Uterus (tissue), 3 donors: ENCODE measurements at regions not wholly inside any gene's neighbourhood (a gene's known extent, or its start where the extent isn't known, plus 50 kb on each side); places are given as distances from the start of the nearest gene placed in this dataset.
"Not testable (repeated sequence)": the region's sequence is repeated elsewhere in the genome, so short reads cannot be mapped to it uniquely, and the experiment has no call there.

Experiments used
- DNase-seq, 2 donors: peaks; one replicate each; pipeline ENCODE4 v3.0.0-alpha.2; 2019 to 2020
- H3K27ac ChIP-seq, 2 donors: fragments of 200-600 bp; sonication (generic); 1 replicate in 1 of 2; 2 replicates in 1 of 2; pipeline ENCODE4 v1.5.1; 2016 to 2018
- H3K27me3 ChIP-seq, 2 donors: fragments of 200-600 bp; sonication (generic); one replicate each; pipeline ENCODE4 v1.5.1; 2018 to 2019; ENCODE audit warnings: control low read depth in 1 of 2
- H3K36me3 ChIP-seq, 2 donors: fragments of 200-600 bp; sonication (generic); one replicate each; pipeline ENCODE4 v1.5.1; 2019; ENCODE audit warnings: control low read depth in 1 of 2
- H3K4me1 ChIP-seq, 2 donors: fragments of 200-600 bp; sonication (generic); one replicate each; pipeline ENCODE4 v1.5.1; 2018 to 2019; ENCODE audit warnings: control low read depth in 1 of 2
- H3K4me3 ChIP-seq, 2 donors: fragments of 200-600 bp; sonication (generic); 1 replicate in 1 of 2; 2 replicates in 1 of 2; pipeline ENCODE4 v1.5.1; 2018 to 2019; ENCODE audit warnings: mild to moderate bottlenecking in 1 of 2
- H3K9me3 ChIP-seq, 2 donors: fragments of 200-600 bp; sonication (generic); one replicate each; pipeline ENCODE4 v1.5.1; 2019; ENCODE audit warnings: control low read depth in 1 of 2
- CTCF ChIP-seq, 4 experiments: fragments of 200-600 bp in 2 of 4; fragments of 450-650 bp in 2 of 4; sonication (generic) in 2 of 4; IDR thresholded peaks; one replicate each; pipeline ENCODE4 v1.5.1; 2016 to 2019; ENCODE audit warnings: antibody characterized with exemption in 4 of 4, mild to moderate bottlenecking in 2 of 4, moderate library complexity in 1 of 4
- POLR2A ChIP-seq, 2 donors: fragments of 450-650 bp; IDR thresholded peaks; one replicate each; pipeline ENCODE4 v1.6.1; 2016; ENCODE audit warnings: antibody characterized with exemption in 2 of 2, mild to moderate bottlenecking in 1 of 2, moderate library complexity in 1 of 2
- intact Hi-C: fragments of 100-400 bp; cut with DNase I; formaldehyde crosslinking; loops from one replicate; pipeline ENCODE4 v1.15.1; 2023; ENCODE audit warnings: low total_unique reads
- donor health status: DM: yes; HTN: yes; CAD: no.

DNA sequence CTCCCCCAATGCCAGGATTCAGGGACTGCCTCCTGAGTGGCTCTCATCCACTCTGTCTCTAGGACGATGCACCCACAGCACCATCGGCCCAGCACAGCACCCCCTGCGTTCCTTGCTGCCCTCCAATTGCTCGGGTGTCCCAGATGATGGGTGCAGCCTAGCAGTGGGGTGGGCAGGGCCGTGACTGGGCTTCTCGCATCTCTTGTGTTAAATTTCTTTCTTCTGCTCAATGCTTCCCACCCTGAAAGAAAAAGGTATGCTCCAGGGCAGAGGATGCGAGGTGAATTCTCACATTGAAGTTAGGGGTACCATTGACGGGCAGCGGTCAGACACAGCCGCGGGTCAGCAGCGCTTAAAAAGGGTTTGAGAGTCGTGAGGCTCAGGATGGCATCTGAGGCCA is 232.4 kb upstream of the SGCG start:
- intact Hi-C loops, result no loop called here
- TF ChIP-seq CTCF (IDR thresholded peaks at IDR 0.05) (no peak), POLR2A (IDR thresholded peaks at IDR 0.05) (no peak)
- Histone ChIP-seq H3K36me3 (no peaks in the 10 kb centered on the region), H3K4me1 (no peaks in the 10 kb centered on the region), H3K27me3 (no peaks in the 10 kb centered on the region), H3K4me3 (no peak overlapping the region), H3K27ac (no peak overlapping the region), H3K9me3 (peaks cover 0 to 6% of the 10 kb centered on the region in 2 donors)
- DNase-seq, result no peak

GRCh38 chr13:22952018-22952417 is 228.8 kb upstream of the SGCG start:
- H3K27ac ChIP-seq, H3K36me3 ChIP-seq, H3K4me1 ChIP-seq, H3K27me3 ChIP-seq, H3K4me3 ChIP-seq, intact Hi-C loops, DNase-seq, H3K9me3 ChIP-seq: not testable (repeated sequence)

DNA sequence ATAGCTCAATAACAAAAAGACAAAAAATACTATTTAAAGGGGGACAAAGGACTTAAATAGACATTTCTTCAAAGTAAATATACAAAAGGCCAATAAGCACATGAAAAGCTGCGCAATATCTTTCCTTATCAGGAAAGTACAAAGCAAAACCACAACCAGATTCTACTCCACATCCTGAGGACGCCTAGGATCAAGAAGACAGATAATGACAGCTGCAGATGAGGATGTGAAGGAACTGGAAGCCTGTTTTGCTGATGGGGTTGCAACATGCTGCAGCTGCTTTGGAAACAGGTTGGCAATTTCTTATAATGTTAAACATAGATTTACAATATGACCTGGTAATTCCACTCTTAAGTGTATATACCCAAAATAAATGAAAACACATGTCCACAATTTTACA is 225.6 kb upstream of the SGCG start:
- DNase-seq, H3K27ac ChIP-seq, H3K36me3 ChIP-seq, H3K4me1 ChIP-seq, H3K27me3 ChIP-seq, H3K4me3 ChIP-seq, intact Hi-C loops, H3K9me3 ChIP-seq: not testable (repeated sequence)

GRCh38 chr13:22956456-22957115 is 224.2 kb upstream of the SGCG start:
- DNase-seq, H3K27me3 ChIP-seq, intact Hi-C loops, H3K36me3 ChIP-seq, H3K27ac ChIP-seq, H3K4me1 ChIP-seq, H3K9me3 ChIP-seq, H3K4me3 ChIP-seq: not testable (repeated sequence)

DNA sequence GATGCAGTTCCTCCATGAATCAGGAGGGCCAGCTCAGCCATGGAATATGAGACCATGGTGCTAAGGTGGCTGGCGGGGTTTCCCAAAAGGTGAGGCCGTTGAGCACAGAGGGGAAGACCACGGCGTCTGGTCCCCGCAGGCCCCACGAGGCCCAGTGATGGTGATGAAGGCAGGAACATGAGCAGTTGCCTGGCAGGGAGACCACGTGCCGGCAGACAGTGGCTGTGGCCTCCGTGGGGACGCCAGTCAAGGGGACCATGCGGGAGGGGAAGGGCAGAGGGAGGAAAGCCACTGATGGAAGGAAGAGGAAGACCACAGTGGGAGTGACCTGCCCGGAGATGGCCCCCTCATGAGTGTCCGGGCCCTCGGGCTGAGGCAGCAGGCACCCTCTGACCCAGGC is 220.9 kb upstream of the SGCG start:
- H3K36me3 ChIP-seq, H3K27ac ChIP-seq, H3K9me3 ChIP-seq, intact Hi-C loops, H3K4me1 ChIP-seq, DNase-seq, H3K4me3 ChIP-seq, H3K27me3 ChIP-seq: not testable (repeated sequence)

DNA sequence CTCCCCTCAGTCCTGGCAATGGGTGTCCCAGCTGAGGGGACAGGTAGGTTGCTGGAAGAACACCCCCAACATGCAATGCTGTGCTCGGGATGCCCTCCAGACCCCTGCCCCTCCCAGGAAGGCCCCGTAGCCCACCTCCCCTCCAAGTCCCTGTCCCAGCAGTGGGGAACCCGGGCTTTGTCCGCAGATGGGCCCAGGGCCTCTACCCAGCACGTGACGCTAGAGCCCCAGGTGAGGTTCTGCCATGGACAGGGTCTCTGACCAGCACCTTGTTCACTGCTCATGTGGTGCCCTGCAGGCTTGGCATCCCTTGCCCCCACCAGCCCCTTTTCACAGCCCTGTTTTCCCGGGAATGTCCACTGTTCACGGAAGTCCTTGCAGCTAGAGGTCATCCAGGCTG is 220.0 kb upstream of the SGCG start:
- Histone ChIP-seq H3K4me3 (no peak overlapping the region), H3K27ac (no peak overlapping the region), H3K36me3 (no peaks in the 10 kb centered on the region), H3K4me1 (no peaks in the 10 kb centered on the region), H3K27me3 (no peaks in the 10 kb centered on the region), H3K9me3 (no peaks in the 10 kb centered on the region)
- no peak for DNase-seq
- TF ChIP-seq CTCF (IDR thresholded peaks at IDR 0.05) (no peak), POLR2A (IDR thresholded peaks at IDR 0.05) (no peak)
- intact Hi-C loops, result no loop called here

- DNase-seq, H3K4me1 ChIP-seq, H3K27me3 ChIP-seq, H3K36me3 ChIP-seq, intact Hi-C loops, H3K9me3 ChIP-seq, H3K4me3 ChIP-seq, H3K27ac ChIP-seq: not testable (repeated sequence)
Measured at GRCh38 chr13:22961342-22961741, 219.4 kb upstream of the SGCG start.

- no peak for DNase-seq
- H3K27ac ChIP-seq, result no peak overlapping the region
- intact Hi-C loops, result no loop called here
- no peaks in the 10 kb centered on the region for H3K36me3 ChIP-seq
- H3K27me3 ChIP-seq, result no peaks in the 10 kb centered on the region
- H3K4me1 ChIP-seq, result no peaks in the 10 kb centered on the region
- TF ChIP-seq POLR2A (IDR thresholded peaks at IDR 0.05) (no peak), CTCF (IDR thresholded peaks at IDR 0.05) (no peak)
- H3K9me3 ChIP-seq, result no peaks in the 10 kb centered on the region
- no peak overlapping the region for H3K4me3 ChIP-seq
Measured at GRCh38 chr13:22961835-22962537, 218.8 kb upstream of the SGCG start.

DNA sequence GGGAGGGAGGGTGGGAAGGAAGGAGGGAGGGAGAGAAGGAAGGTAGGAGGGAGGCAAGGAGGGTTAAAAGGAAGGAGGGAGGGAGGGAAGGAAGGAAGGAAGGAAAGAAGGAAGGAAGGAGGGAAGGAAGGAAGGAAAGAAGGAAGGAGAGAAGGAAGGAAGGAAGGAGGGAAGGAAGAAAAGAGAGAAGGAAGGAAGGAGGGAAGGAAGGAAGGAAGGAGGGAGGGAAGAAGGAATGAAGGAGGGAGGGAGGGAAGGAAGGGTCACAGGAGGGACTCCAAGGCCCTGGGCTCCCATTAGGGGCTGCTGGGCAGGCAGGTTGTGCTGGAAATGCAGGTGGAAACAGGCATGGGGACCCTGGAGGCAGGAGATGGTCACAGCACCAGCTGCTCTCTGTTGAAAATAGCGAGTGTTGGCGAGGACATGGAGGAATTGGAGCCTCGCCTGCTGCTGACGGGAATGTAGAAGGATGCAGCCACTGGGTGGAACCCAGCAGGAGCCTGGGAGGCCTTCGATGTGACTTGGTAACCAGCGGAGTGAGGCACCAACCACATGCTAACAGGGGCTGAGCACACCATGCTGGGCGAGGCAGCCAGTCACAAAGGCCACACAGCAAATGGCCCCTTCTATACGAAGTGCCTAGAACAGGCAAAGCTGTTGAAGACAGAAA is 217.3 kb upstream of the SGCG start:
- H3K4me3 ChIP-seq, intact Hi-C loops, H3K4me1 ChIP-seq, H3K27me3 ChIP-seq, H3K27ac ChIP-seq, H3K36me3 ChIP-seq, DNase-seq, H3K9me3 ChIP-seq: not testable (repeated sequence)
